ENCODE measurements at regions not wholly inside any gene's neighbourhood (a gene's known extent, or its start where the extent isn't known, plus 50 kb on each side); places are given as distances from the start of the nearest gene placed in this dataset.

DNA sequence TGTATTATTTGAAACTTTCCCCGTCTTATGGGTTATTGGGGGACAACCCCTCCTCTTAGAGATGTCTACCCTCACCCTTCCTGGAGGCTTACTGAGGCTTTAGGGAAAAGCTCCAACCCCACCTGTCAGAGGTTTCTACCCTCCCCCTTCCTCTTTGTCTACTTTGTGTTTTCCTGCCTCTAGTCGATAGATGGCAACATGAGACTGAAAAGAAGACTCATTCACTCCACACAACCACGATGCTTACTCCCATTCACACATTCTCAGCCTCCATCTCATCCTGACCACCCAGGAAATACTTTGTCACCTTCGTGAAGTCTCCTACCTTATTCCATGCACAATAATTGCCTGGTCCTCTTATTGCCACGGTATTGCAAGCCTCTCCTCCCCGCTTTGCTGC lies 72.4 kb upstream of the KDM5D start:
- Histone ChIP-seq H3K4me1 (no peaks in the 10 kb centered on the region), H3K27ac (no peak overlapping the region), H3K36me3 (no peaks in the 10 kb centered on the region), H3K4me3 (no peak overlapping the region), H3K27me3 (no peaks in the 10 kb centered on the region), H3K9me3 (no peaks in the 10 kb centered on the region)
- TF ChIP-seq CTCF (IDR thresholded peaks at IDR 0.05): no peak
- intact Hi-C loops (cut with DNase I): no loop called here
- no peak for ATAC-seq
- DNase-seq: no peak

GRCh38 chrY:19816053-19816823 lies 71.7 kb upstream of the KDM5D start:
- TF ChIP-seq CTCF (IDR thresholded peaks at IDR 0.05): no peak
- no peak overlapping the region for H3K27ac ChIP-seq
- H3K9me3 ChIP-seq: no peaks in the 10 kb centered on the region
- no peaks in the 10 kb centered on the region for H3K36me3 ChIP-seq
- peak in 1 of 4 donors; percentile 28 for DNase-seq
- ATAC-seq: no peak
- intact Hi-C loops (cut with DNase I): no loop called here
- no peaks in the 10 kb centered on the region for H3K4me1 ChIP-seq
- H3K27me3 ChIP-seq: no peaks in the 10 kb centered on the region
- H3K4me3 ChIP-seq: no peak overlapping the region

Data from left lung (tissue), 4 donors.